Activated CD8-positive, alpha-beta memory T cell treated with anti-CD3 and anti-CD28 coated beads for 1 hour (primary cell): ENCODE measurements at regions not wholly inside any gene's neighbourhood (a gene's known extent, or its start where the extent isn't known, plus 50 kb on each side); places are given as distances from the start of the nearest gene placed in this dataset.
"Not testable (repeated sequence)": the region's sequence is repeated elsewhere in the genome, so short reads cannot be mapped to it uniquely, and the experiment has no call there.

Experiments used
- DNase-seq, 2 donors: peaks; one replicate each; pipeline ENCODE4 v3.0.0-alpha.2; 2020; ENCODE audit warnings: low read depth in 1 of 2; ENCODE audit errors: extremely low read depth in 1 of 2

DNA sequence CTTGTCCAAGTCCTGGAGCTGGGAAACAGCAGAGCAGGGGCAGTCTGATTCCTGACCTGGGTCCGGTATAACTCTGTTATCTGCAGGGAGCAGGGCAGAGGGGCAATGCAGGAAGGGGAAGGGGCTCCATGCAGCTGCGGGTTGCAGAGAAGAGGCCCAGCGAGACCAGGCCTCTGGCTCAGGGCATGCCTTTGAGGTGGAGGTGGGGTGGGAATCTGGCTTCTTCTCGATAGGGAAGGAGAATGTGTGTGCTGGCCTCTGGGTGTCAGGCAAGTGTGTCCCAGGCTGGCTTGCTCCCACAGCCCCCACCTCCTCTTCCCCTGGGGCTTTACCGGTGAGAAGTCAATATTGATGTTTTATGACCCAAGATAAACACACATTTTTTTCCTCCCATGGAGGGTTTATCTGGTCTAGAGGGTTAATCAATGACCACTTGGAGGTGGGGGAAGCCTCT, 187.1 kb upstream of the HAAO start:
- no peak for DNase-seq

DNA sequence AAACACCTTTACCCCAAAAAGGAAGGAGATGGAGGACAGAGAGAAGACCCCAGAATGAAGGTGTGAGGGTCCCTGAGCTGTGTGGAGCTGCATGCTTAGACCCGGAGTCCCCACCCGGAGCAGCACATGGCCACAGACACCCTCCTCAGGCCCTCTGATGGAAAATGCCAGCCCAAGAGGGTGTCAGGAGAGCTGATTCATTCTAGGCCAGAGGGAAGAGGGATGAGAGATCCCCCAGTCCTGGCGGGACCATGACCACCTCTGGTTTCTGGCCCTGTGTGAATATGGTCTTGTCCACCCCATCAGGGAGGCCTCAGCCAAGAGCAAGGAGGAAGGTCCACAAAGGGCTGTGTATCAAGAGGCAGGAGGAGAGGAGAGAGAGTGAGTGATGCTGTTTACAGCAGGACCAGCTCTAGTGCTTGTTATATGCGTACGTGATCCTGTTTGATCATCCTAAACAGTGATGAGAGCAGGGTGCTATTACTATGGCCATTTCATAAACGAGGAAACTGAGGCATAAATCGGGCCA, 186.6 kb upstream of the HAAO start:
- DNase-seq, result no peak

- DNase-seq, result no peak
Observed at GRCh38 chr2:42978175-42978886, 185.9 kb upstream of the HAAO start.

- DNase-seq, result no peak
Observed at GRCh38 chr2:42977270-42978174, 185.1 kb upstream of the HAAO start.

GRCh38 chr2:42976351-42976750, 184.0 kb upstream of the HAAO start:
- DNase-seq, result no peak

DNA sequence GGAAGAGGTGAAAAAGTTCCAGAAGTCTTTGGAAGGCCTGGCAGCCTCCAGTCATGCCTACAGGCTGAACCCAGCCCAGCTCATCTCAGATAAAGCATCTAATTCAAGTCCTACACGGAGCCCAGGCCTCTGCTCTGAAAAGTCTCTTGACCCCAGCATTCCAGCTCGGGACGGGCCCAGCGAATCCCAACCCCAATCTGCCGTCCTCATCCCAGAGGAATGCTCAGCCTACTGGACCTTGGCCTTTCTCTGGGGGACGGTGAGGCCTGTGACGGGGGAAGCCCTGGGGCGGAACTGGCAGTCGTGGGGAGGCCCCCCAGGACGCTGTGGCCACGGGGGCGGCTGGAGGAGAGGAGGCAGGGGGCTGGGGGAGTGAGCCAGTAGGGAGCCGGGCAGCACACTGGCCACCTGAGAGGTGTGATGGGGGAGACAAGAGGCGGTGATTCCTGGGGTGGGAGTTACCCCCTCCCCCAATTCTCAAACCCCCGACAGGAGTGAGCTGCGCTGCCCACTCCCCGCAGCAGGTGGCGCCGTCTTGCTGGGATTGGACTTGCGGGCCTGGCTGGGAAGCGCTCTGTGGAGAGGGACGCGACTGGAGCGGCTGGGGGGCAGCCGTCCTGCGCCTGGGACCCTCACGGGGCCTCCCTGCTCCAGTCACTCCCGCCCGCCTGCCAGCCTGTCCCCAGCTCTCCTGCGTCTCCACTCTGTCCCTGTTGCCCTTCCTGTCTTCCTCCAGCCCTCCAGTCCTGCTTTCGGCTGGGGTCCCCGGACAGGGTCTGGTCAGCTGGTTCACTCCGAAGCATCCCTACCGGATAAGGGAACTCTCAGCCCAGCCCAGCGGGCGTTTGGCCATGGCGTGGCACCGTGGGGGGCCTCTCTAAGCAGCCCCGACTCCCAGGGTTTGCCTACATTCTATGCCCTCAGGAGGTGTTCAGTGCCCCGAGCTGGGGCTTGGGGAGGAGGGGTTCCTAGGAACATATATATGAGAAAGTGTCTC, 182.6 kb upstream of the HAAO start:
- DNase-seq, result peak; percentile 22 to 41

GRCh38 chr2:42974169-42974720, 181.9 kb upstream of the HAAO start:
- DNase-seq, result no peak

DNA sequence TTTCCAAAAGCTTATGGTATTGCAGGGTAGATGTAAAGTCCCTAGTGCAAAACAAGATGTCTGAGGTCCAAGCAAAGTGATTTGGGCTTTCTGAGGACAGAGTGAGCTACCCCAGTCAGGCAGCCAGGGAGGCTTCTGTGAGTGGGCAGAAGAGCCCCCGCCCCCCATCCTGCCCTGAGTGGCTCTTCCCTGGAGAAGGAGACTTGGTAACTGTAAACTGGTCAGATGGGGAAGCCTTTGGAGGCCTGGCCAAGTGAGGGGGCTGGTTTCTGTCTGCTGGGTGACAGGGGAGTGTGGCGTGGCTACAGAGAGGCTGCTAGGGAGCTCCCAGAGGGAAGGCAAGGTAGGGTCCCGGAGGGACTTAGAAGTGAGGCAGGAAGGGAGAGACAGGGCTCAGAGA, 181.3 kb upstream of the HAAO start:
- no peak for DNase-seq

GRCh38 chr2:42972933-42973516, 180.6 kb upstream of the HAAO start:
- not testable (repeated sequence) for DNase-seq

GRCh38 chr2:42971947-42972736, 179.8 kb upstream of the HAAO start:
- no peak for DNase-seq

DNA sequence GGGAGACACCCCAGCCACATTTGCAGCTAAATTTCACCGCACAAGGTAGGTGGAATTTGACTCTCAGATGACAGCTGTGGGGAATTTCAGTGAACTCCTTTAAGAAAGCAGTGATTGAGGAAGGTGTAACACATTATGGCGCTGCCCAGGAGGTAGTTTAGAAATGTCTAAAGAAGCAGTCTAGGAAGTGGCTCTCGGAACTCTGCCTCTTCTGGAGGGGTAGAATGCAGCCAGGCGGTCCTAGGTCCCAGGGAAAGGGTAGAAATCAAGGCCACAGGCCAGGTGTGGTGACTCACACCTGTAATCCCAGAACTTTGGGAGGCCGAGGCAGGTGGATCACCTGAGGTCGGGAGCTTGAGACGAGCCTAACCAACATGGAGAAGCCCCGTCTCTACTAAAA, 179.0 kb upstream of the HAAO start:
- DNase-seq, result no peak

GRCh38 chr2:42970151-42970550, 177.8 kb upstream of the HAAO start:
- DNase-seq, result no peak

DNA sequence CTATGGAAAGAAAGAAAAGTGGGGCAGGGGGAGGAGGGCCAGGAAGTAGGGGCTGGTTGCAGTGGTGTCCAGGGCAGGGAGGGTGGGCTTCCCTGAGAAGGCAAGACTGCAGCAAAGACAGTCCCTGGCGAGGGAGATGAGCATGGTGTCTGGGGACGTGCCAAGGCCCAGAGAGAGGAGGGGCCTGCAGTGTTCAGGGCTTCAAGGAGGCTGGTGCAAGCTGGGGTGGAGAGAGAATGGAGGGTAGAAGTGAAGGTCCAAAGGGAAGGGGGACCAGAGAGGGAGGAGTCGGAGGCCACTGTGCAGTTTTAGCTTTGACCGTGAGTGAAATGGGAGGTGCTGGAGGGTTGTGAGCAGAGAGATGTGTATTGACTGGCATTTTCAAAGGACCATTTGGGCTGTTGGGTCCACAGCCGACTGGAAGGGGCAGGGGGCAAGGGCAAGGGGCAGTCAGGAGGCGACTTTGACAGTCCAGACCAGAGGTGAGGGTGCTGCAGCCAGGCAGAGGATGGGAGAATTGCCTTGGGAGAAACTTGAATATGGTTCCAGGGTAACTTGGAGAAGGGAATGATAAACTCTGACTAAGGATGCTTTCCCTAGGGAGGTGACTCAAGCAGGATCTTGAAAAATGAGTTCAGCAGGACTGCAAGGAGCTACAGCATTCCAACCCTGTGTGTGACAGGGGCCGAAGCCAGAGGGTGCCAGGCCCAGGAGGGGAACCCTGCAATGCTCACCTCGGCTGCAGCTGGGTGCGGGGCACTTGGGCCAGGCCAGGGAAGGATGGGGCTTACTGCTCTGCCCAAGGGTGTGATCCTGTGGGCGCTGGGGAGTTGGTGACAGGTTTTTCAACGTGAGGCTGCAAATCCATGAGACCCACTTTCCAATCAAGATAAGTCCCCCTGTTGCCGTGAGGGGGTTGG, 177.1 kb upstream of the HAAO start:
- no peak for DNase-seq

- DNase-seq, result no peak
Observed at GRCh38 chr2:42967959-42968674, 175.7 kb upstream of the HAAO start.

DNA sequence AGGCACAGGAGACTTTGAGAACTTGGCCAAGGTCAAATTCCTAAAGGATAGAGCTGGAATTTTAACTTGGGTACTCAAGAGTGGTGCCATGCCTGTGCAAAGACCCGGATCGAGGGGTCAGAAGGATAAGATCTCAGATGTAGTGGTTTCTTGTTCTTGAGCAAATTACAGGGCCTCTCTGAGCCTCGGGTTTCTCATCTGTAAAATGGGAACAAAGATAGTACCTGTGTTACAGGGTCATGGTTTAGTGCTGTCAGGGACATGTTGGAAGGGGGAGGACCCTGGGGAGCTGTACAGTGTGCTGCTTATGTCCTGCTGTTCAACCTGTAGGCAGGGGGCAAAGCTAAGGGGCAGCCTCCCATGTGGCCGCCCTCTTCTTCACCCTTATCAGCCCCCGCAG, 173.5 kb upstream of the HAAO start:
- DNase-seq, result no peak

- no peak for DNase-seq
Observed at GRCh38 chr2:42965196-42965595, 172.8 kb upstream of the HAAO start.

- DNase-seq, result no peak
Observed at GRCh38 chr2:42964439-42965083, 172.2 kb upstream of the HAAO start.
